ENCODE measurements at regions not wholly inside any gene's neighbourhood (a gene's known extent, or its start where the extent isn't known, plus 50 kb on each side); places are given as distances from the start of the nearest gene placed in this dataset.

DNA sequence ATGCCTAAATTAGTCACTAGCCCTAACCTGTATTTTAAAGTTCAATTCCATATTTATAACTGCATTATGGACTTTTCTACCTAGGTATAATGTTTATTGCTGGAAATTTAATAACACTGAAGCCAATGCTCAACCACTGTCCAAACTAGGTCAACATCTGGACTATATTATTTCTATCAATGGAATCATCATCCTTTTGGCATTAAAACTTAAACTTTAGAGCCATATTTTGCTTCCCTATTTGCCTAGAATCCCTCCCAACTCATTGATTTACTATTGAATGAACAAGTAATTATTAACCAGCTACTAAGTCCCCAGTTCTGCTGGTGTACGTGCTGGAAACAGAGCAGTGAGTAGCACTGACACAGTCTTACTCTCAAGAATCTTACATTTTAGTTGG, 291.7 kb upstream of the SPTLC3 start:
- TF ChIP-seq POLR2A (IDR thresholded peaks at IDR 0.05; ENCODE audit: low read length) = no peak
- no peak for TF ChIP-seq GATA1 (IDR thresholded peaks at IDR 0.05; ENCODE audit: low read depth, low read length)
